Keratinocyte (primary cell): ENCODE measurements at regions not wholly inside any gene's neighbourhood (a gene's known extent, or its start where the extent isn't known, plus 50 kb on each side); places are given as distances from the start of the nearest gene placed in this dataset.
"Not testable (repeated sequence)": the region's sequence is repeated elsewhere in the genome, so short reads cannot be mapped to it uniquely, and the experiment has no call there.

ENCODE experiments used
- DNase-seq: peaks from one replicate; pipeline ENCODE4 v3.0.0-alpha.2; 2011; ENCODE audit warnings: low read depth, missing footprints, low spot score
- FAIRE-seq: peaks from 2 replicates; lab custom pipeline; 2011; peaks lifted over from hg19 to GRCh38; lab: Jason Lieb, UNC
- H2AFZ ChIP-seq: 2 replicates; pipeline ENCODE4 v1.6.0; 2012; ENCODE audit warnings: low read length, control low read depth, inconsistent platforms; ENCODE audit not compliant: control insufficient read depth
- H3K27ac ChIP-seq: 2 replicates; pipeline ENCODE4 v1.5.1; 2011; ENCODE audit warnings: low read length; ENCODE audit not compliant: control insufficient read depth, insufficient read depth
- H3K27me3 ChIP-seq: 3 replicates; pipeline ENCODE4 v1.6.0; 2011; ENCODE audit warnings: low read length; ENCODE audit not compliant: control insufficient read depth, insufficient read depth; ENCODE audit errors: extremely low read depth
- H3K36me3 ChIP-seq, 2 experiments: 2 replicates in 1 of 2; 3 replicates in 1 of 2; pipeline ENCODE4 v1.5.1; 2011; ENCODE audit warnings: low read length in 2 of 2, mild to moderate bottlenecking in 1 of 2; ENCODE audit not compliant: control insufficient read depth in 2 of 2, insufficient read depth in 2 of 2; ENCODE audit errors: extremely low read depth in 1 of 2
- H3K4me1 ChIP-seq: 3 replicates; pipeline ENCODE4 v1.5.1; 2011; ENCODE audit warnings: low read length; ENCODE audit not compliant: control insufficient read depth, insufficient read depth; ENCODE audit errors: extremely low read depth
- H3K4me2 ChIP-seq: 3 replicates; pipeline ENCODE4 v1.6.0; 2011; ENCODE audit warnings: low read depth, low read length; ENCODE audit not compliant: control insufficient read depth, insufficient read depth; ENCODE audit errors: extremely low read depth
- H3K4me3 ChIP-seq, 3 experiments: fragments of 200-600 bp in 1 of 3; sonication (generic) in 1 of 3; 2 replicates in 2 of 3; 3 replicates in 1 of 3; pipeline ENCODE4 v1.5.1; 2011 to 2016; ENCODE audit warnings: low read length in 3 of 3, mild to moderate bottlenecking in 3 of 3, control low read depth in 2 of 3, inconsistent platforms in 1 of 3, low read depth in 1 of 3, mixed read lengths in 1 of 3, mixed run types in 1 of 3, moderate library complexity in 1 of 3; ENCODE audit not compliant: control insufficient read depth in 2 of 3, insufficient read depth in 2 of 3; ENCODE audit errors: extremely low read depth in 1 of 3
- H3K79me2 ChIP-seq: 2 replicates; pipeline ENCODE4 v1.6.0; 2012; ENCODE audit warnings: low read length; ENCODE audit not compliant: control insufficient read depth, insufficient read depth
- H3K9ac ChIP-seq: 3 replicates; pipeline ENCODE4 v1.6.0; 2011; ENCODE audit warnings: low read length; ENCODE audit not compliant: control insufficient read depth, insufficient read depth; ENCODE audit errors: extremely low read depth
- H3K9me1 ChIP-seq: 3 replicates; pipeline ENCODE4 v1.6.0; 2011; ENCODE audit warnings: low read length; ENCODE audit not compliant: control insufficient read depth, insufficient read depth; ENCODE audit errors: extremely low read depth
- H3K9me3 ChIP-seq: 2 replicates; pipeline ENCODE4 v1.5.1; 2012; ENCODE audit warnings: low read depth, low read length; ENCODE audit not compliant: control insufficient read depth
- H4K20me1 ChIP-seq: 3 replicates; pipeline ENCODE4 v1.6.0; 2011; ENCODE audit warnings: low read length; ENCODE audit not compliant: control insufficient read depth, insufficient read depth; ENCODE audit errors: extremely low read depth
- EZH2 ChIP-seq: IDR thresholded peaks from one replicate; pipeline ENCODE4 v1.6.1; 2012; ENCODE audit warnings: inconsistent platforms, mild to moderate bottlenecking, low read length, moderate library complexity
- dilution Hi-C: fragments of 300-500 bp; cut with MboI; formaldehyde crosslinking; loops from one replicate; pipeline ENCODE4 v1.7.0; 2020; ENCODE audit warnings: low sequenced_read_pairs; ENCODE audit not compliant: extremely low pct_ligation_motif_present
- TF ChIP-seq, protein P1 (sequence below), 3 experiments: IDR thresholded peaks in 1 of 3; conservative IDR thresholded peaks in 1 of 3; optimal IDR thresholded peaks in 1 of 3; 2 replicates in 2 of 3; 3 replicates in 1 of 3; pipeline versions ENCODE3 to v1.5.1; 2011; ENCODE audit warnings: low read length in 3 of 3, mild to moderate bottlenecking in 3 of 3, moderate library complexity in 2 of 3, control low read depth in 1 of 3, inconsistent platforms in 1 of 3; ENCODE audit not compliant: insufficient read depth in 2 of 3; ENCODE audit errors: extremely low read depth in 1 of 3

DNA sequence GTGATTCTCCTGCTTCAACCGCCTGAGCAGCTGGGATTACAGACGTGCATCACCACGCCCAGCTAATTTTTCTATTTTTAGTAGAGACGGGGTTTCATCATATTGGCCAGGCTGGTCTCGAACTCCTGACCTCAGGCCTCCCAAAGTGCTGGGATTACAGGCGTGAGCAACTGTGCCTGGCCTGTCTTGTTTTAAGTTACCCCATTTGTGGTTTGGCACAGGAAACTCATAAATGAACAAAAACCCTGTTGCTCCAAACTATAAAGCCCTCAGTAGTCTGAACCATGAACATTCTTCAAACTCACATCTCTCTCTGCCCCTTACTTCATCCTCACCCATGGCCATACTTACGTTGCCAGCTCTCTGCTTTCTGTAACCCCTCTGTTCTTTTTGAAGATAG lies 61.7 kb downstream of the RHOU start:
- H2AFZ ChIP-seq, dilution Hi-C loops, H3K4me1 ChIP-seq, H3K9me3 ChIP-seq, H3K27me3 ChIP-seq, H3K36me3 ChIP-seq, H3K4me3 ChIP-seq, H4K20me1 ChIP-seq, H3K79me2 ChIP-seq, H3K9ac ChIP-seq, H3K27ac ChIP-seq, H3K4me2 ChIP-seq, H3K9me1 ChIP-seq, FAIRE-seq, DNase-seq: not testable (repeated sequence)

DNA sequence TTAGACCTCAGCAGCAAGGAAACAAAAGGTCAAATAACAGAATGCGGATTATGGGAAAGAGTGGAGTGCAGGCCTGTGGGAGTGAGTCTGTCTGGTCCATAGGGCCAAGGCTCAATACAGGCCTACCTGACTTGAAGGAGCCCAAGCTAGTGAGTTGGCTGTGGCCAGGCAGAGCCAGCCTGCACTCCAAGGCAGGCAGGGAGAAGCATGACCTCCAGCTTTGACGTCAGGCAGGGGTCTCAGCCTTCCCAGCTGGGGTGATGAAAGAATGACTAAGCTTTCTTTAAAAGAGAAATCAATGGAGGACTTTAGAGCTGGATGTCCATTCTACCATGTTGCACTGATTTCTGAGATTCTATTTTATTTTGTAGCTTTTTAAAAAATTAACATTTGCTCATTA lies 62.8 kb downstream of the RHOU start:
- H2AFZ ChIP-seq = no peak overlapping the region
- no peak overlapping the region for H3K9ac ChIP-seq
- no peaks in the 10 kb centered on the region for H3K36me3 ChIP-seq
- no peak overlapping the region for H3K27ac ChIP-seq
- H3K9me1 ChIP-seq = no peaks in the 10 kb centered on the region
- peaks cover 9% of the 10 kb centered on the region for H3K27me3 ChIP-seq
- dilution Hi-C loops = no loop called here
- no peaks in the 10 kb centered on the region for H4K20me1 ChIP-seq
- DNase-seq = no peak
- no peak for FAIRE-seq
- no peak overlapping the region for H3K4me3 ChIP-seq
- no peaks in the 10 kb centered on the region for H3K4me1 ChIP-seq
- no peak overlapping the region for H3K4me2 ChIP-seq
- no peaks in the 10 kb centered on the region for H3K79me2 ChIP-seq
- no peaks in the 10 kb centered on the region for H3K9me3 ChIP-seq
- TF ChIP-seq EZH2 = no peak
- TF ChIP-seq, protein P1, sequence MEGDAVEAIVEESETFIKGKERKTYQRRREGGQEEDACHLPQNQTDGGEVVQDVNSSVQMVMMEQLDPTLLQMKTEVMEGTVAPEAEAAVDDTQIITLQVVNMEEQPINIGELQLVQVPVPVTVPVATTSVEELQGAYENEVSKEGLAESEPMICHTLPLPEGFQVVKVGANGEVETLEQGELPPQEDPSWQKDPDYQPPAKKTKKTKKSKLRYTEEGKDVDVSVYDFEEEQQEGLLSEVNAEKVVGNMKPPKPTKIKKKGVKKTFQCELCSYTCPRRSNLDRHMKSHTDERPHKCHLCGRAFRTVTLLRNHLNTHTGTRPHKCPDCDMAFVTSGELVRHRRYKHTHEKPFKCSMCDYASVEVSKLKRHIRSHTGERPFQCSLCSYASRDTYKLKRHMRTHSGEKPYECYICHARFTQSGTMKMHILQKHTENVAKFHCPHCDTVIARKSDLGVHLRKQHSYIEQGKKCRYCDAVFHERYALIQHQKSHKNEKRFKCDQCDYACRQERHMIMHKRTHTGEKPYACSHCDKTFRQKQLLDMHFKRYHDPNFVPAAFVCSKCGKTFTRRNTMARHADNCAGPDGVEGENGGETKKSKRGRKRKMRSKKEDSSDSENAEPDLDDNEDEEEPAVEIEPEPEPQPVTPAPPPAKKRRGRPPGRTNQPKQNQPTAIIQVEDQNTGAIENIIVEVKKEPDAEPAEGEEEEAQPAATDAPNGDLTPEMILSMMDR (optimal IDR thresholded peaks at IDR 0.05 in 1 of 3, IDR thresholded peaks at IDR 0.05 in 1 of 3, conservative IDR thresholded peaks at IDR 0.05 in 1 of 3; ENCODE audit: extremely low read depth in 1 of 3, insufficient read depth in 2 of 3, low read length in 3 of 3) = no peak

DNA sequence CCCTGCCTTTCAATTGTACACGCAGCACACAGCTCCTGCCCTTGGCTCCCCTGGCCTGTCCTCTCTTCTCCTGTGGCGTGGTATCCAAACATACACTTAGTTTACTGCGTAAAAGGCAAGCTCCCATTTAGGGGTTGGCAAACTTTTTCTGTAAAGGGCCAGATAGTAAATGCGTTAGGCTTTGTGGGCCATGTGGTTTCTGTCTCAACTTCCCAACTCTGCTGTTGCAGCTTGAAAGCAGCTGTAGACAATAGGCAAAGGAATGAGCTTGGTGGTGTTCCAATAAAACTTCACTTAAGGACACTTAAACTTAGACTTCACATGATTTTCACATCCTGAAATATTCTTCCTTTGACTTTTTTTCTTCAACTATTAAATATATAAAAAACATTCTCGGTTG lies 63.3 kb downstream of the RHOU start:
- Histone ChIP-seq H3K36me3 (no peaks in the 10 kb centered on the region), H3K4me2 (no peak overlapping the region), H3K9ac (no peak overlapping the region), H2AFZ (no peak overlapping the region), H3K79me2 (no peaks in the 10 kb centered on the region), H3K9me1 (no peaks in the 10 kb centered on the region), H3K27me3 (peaks cover 9% of the 10 kb centered on the region), H3K4me3 (no peak overlapping the region), H3K4me1 (no peaks in the 10 kb centered on the region), H3K9me3 (no peaks in the 10 kb centered on the region), H4K20me1 (no peaks in the 10 kb centered on the region), H3K27ac (no peak overlapping the region)
- DNase-seq (no peak), FAIRE-seq (no peak)
- TF ChIP-seq, protein P1 (optimal IDR thresholded peaks at IDR 0.05 in 1 of 3, IDR thresholded peaks at IDR 0.05 in 1 of 3, conservative IDR thresholded peaks at IDR 0.05 in 1 of 3; ENCODE audit: extremely low read depth in 1 of 3, insufficient read depth in 2 of 3, low read length in 3 of 3) = no peak
- no peak for TF ChIP-seq EZH2
- dilution Hi-C loops = no loop called here
